ENCODE measurements at regions not wholly inside any gene's neighbourhood (a gene's known extent, or its start where the extent isn't known, plus 50 kb on each side); places are given as distances from the start of the nearest gene placed in this dataset.

DNA sequence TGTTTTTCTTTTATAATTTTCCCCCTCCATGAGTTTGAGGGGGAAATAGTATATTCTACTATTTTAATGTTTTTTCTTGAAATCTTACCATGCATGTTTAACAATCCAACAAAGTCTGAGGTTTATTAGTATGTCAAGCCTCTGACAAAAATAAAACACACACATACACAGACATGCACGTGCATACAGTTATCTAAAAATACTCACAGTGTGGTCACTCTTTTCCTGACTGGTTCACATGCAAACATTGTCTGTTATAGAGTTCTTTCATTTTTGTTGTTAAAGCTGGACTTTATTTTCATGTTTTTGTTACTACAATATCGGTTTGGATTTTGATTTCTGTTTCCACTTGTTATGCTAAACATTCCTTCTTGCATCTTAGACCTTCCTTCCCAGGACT, 236.6 kb downstream of the MFSD1 start:
- no peaks in the 10 kb centered on the region for H3K9me3 ChIP-seq
- Mint-ChIP-seq H3K4me1 (ENCODE audit: low read depth, unreplicated experiment) (no peaks in the 10 kb centered on the region), H3K9me3 (ENCODE audit: unreplicated experiment) (no peaks in the 10 kb centered on the region), H3K27ac (ENCODE audit: unreplicated experiment) (no peak overlapping the region), H3K27me3 (ENCODE audit: insufficient read depth, unreplicated experiment) (peaks cover 10% of the 10 kb centered on the region), H3K36me3 (ENCODE audit: insufficient read depth, unreplicated experiment) (no peaks in the 10 kb centered on the region), H3K4me3 (ENCODE audit: unreplicated experiment) (no peak overlapping the region)
- no peaks in the 10 kb centered on the region for H3K36me3 ChIP-seq (ENCODE audit: control insufficient read depth, insufficient read depth, low read length)
- CTCF ChIA-PET, result no interaction called here
- TF ChIP-seq, protein P1, sequence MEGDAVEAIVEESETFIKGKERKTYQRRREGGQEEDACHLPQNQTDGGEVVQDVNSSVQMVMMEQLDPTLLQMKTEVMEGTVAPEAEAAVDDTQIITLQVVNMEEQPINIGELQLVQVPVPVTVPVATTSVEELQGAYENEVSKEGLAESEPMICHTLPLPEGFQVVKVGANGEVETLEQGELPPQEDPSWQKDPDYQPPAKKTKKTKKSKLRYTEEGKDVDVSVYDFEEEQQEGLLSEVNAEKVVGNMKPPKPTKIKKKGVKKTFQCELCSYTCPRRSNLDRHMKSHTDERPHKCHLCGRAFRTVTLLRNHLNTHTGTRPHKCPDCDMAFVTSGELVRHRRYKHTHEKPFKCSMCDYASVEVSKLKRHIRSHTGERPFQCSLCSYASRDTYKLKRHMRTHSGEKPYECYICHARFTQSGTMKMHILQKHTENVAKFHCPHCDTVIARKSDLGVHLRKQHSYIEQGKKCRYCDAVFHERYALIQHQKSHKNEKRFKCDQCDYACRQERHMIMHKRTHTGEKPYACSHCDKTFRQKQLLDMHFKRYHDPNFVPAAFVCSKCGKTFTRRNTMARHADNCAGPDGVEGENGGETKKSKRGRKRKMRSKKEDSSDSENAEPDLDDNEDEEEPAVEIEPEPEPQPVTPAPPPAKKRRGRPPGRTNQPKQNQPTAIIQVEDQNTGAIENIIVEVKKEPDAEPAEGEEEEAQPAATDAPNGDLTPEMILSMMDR (IDR thresholded peaks at IDR 0.05; ENCODE audit: insufficient read depth in 1 of 2, low read depth in 1 of 2, low read length in 1 of 2, severe bottlenecking in 1 of 2, unreplicated experiment in 1 of 2), result no peak
- intact Hi-C loops (cut with micrococcal nuclease; ENCODE audit: unreplicated experiment), result no loop called here
- H3K4me1 ChIP-seq, result no peaks in the 10 kb centered on the region
- H3K4me3 ChIP-seq (ENCODE audit: low read depth, low read length), result no peak overlapping the region
- BruUV-seq (replicated peaks), result no TSS peak
- POLR2A ChIA-PET, result no interaction called here
- DNase-seq, result no peak
- no peaks in the 10 kb centered on the region for H3K27me3 ChIP-seq (replicated peaks; ENCODE audit: control insufficient read depth, insufficient read depth, low read length)

DNA sequence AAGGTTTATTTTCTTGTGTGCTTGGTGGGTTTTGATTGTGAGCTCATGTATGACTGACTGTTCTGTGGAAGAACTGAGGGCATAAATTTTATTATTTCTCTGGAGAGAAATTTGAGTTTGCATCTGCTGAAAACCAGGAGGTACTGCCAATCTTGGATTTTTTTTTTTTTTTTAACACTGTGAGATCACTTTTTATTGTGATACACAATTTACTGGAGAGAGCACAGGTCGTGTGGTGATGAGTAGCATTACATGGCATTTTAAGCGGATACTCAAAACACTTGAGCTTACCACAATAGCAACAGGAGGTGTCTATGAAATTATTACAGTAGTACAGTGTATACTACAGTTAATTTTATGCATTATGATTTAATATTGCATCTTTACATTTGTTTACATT, 237.4 kb downstream of the MFSD1 start:
- H3K27ac Mint-ChIP-seq (ENCODE audit: unreplicated experiment), result no peak overlapping the region
- Histone ChIP-seq H3K9me3 (no peaks in the 10 kb centered on the region), H3K4me1 (no peaks in the 10 kb centered on the region), H3K36me3 (ENCODE audit: control insufficient read depth, insufficient read depth, low read length) (no peaks in the 10 kb centered on the region), H3K27me3 (replicated peaks; ENCODE audit: control insufficient read depth, insufficient read depth, low read length) (no peaks in the 10 kb centered on the region), H3K4me3 (ENCODE audit: low read depth, low read length) (no peak overlapping the region)
- intact Hi-C loops (cut with micrococcal nuclease; ENCODE audit: unreplicated experiment), result no loop called here
- ChIA-PET CTCF (no interaction called here), POLR2A (no interaction called here)
- H3K9me3 Mint-ChIP-seq (ENCODE audit: unreplicated experiment), result no peaks in the 10 kb centered on the region
- BruUV-seq (replicated peaks), result no TSS peak
- H3K27me3 Mint-ChIP-seq (ENCODE audit: insufficient read depth, unreplicated experiment), result peaks cover 10% of the 10 kb centered on the region
- no peaks in the 10 kb centered on the region for H3K4me1 Mint-ChIP-seq (ENCODE audit: low read depth, unreplicated experiment)
- TF ChIP-seq, protein P1 (IDR thresholded peaks at IDR 0.05; ENCODE audit: insufficient read depth in 1 of 2, low read depth in 1 of 2, low read length in 1 of 2, severe bottlenecking in 1 of 2, unreplicated experiment in 1 of 2), result no peak
- H3K4me3 Mint-ChIP-seq (ENCODE audit: unreplicated experiment), result no peak overlapping the region
- H3K36me3 Mint-ChIP-seq (ENCODE audit: insufficient read depth, unreplicated experiment), result no peaks in the 10 kb centered on the region
- no peak for DNase-seq

DNA sequence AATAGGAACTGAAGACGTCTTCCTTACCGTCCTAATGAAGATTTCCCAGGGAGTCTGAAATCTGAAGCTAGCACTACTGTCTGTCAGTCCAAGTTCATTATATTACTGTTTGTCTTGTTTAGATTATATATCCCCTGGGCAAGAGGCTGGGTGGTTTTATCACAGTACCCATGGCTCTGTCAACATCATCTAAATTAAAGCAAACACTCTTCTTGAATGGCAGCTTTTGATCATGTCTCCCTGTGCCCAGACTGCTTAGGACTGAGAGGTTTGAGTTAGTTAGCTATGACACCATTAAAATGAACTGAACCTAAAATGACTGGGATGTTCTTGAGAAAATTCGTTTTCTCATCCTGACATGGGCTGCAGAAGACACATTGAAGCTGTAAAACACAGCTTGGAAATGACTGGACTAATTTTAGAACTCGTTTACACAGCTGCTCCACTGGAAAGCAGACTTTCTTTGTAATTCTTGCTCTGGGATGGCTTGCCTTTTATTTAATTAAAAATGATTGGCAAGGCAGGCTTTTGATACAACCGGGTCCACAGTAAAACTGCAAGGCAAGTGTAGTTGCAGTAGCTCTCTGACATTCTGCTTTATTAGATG, 243.5 kb downstream of the MFSD1 start:
- no peak for DNase-seq
- no peaks in the 10 kb centered on the region for H3K4me1 ChIP-seq
- H3K36me3 ChIP-seq (ENCODE audit: control insufficient read depth, insufficient read depth, low read length), result no peaks in the 10 kb centered on the region
- Mint-ChIP-seq H3K4me3 (ENCODE audit: unreplicated experiment) (no peak overlapping the region), H3K4me1 (ENCODE audit: low read depth, unreplicated experiment) (no peaks in the 10 kb centered on the region), H3K27me3 (ENCODE audit: insufficient read depth, unreplicated experiment) (no peaks in the 10 kb centered on the region), H3K27ac (ENCODE audit: unreplicated experiment) (no peak overlapping the region), H3K36me3 (ENCODE audit: insufficient read depth, unreplicated experiment) (no peaks in the 10 kb centered on the region), H3K9me3 (ENCODE audit: unreplicated experiment) (no peaks in the 10 kb centered on the region)
- intact Hi-C loops (cut with micrococcal nuclease; ENCODE audit: unreplicated experiment), result no loop called here
- TF ChIP-seq, protein P1 (IDR thresholded peaks at IDR 0.05; ENCODE audit: insufficient read depth in 1 of 2, low read depth in 1 of 2, low read length in 1 of 2, severe bottlenecking in 1 of 2, unreplicated experiment in 1 of 2), result no peak
- ChIA-PET CTCF (no interaction called here), POLR2A (interaction anchor here (0.6 kb wide), 1 partner anchor 197 kb away, joined by 3 read pairs; no protein-coding TSS in a partner anchor)
- H3K4me3 ChIP-seq (ENCODE audit: low read depth, low read length), result no peak overlapping the region
- no TSS peak for BruUV-seq (replicated peaks)
- H3K27me3 ChIP-seq (replicated peaks; ENCODE audit: control insufficient read depth, insufficient read depth, low read length), result no peaks in the 10 kb centered on the region
- no peaks in the 10 kb centered on the region for H3K9me3 ChIP-seq
